ENCODE measurements at regions not wholly inside any gene's neighbourhood (a gene's known extent, or its start where the extent isn't known, plus 50 kb on each side); places are given as distances from the start of the nearest gene placed in this dataset.

- Histone ChIP-seq H3K4me3 (no peak overlapping the region), H3K9me3 (ENCODE audit: control insufficient read depth in 4 of 4, insufficient read depth in 3 of 4, low read length in 3 of 4) (no peaks in the 10 kb centered on the region), H3K36me3 (ENCODE audit: control insufficient read depth in 4 of 4, insufficient read depth in 4 of 4, low read length in 4 of 4) (no peaks in the 10 kb centered on the region), H3K27me3 (ENCODE audit: control insufficient read depth in 3 of 3, insufficient read depth in 3 of 3, low read length in 2 of 3) (no peaks in the 10 kb centered on the region), H3K9ac (ENCODE audit: insufficient read depth in 1 of 2, low read length in 2 of 2) (no peak overlapping the region), H3K27ac (ENCODE audit: low read depth in 1 of 2, low read length in 1 of 2) (no peak overlapping the region), H3K4me1 (ENCODE audit: control insufficient read depth in 5 of 5, insufficient read depth in 5 of 5, low read length in 5 of 5) (peaks cover 0 to 4% (median 0%) of the 10 kb centered on the region in 5 donors)
- no peak for TF ChIP-seq CTCF (IDR thresholded peaks at IDR 0.05; ENCODE audit: control extremely low read depth, extremely low read depth)
- DNase-seq: no peak
- 82% methylated on average over 2 of the region's 2 CpGs for WGBS, 2 donors
- ATAC-seq (ENCODE audit: insufficient read depth, low FRiP score): no peak
These were observed 459.1 kb downstream of the EBF1 start for GRCh38 chr5:158640593-158640980.

- peak in 1 of 3 donors; percentile 13 for DNase-seq
- H3K4me1 ChIP-seq (ENCODE audit: control insufficient read depth in 5 of 5, insufficient read depth in 5 of 5, low read length in 5 of 5): peaks cover 0 to 4% (median 0%) of the 10 kb centered on the region in 5 donors
- H3K9ac ChIP-seq (ENCODE audit: insufficient read depth in 1 of 2, low read length in 2 of 2): no peak overlapping the region
- 78 to 84% methylated on average over 5 of the region's 5 CpGs for WGBS, 2 donors
- H3K36me3 ChIP-seq (ENCODE audit: control insufficient read depth in 4 of 4, insufficient read depth in 4 of 4, low read length in 4 of 4): no peaks in the 10 kb centered on the region
- no peak for TF ChIP-seq CTCF (IDR thresholded peaks at IDR 0.05; ENCODE audit: control extremely low read depth, extremely low read depth)
- no peak for ATAC-seq (ENCODE audit: insufficient read depth, low FRiP score)
- no peak overlapping the region for H3K4me3 ChIP-seq
- H3K27ac ChIP-seq (ENCODE audit: low read depth in 1 of 2, low read length in 1 of 2): no peak overlapping the region
- no peaks in the 10 kb centered on the region for H3K9me3 ChIP-seq (ENCODE audit: control insufficient read depth in 4 of 4, insufficient read depth in 3 of 4, low read length in 3 of 4)
- no peaks in the 10 kb centered on the region for H3K27me3 ChIP-seq (ENCODE audit: control insufficient read depth in 3 of 3, insufficient read depth in 3 of 3, low read length in 2 of 3)
These were observed 459.7 kb downstream of the EBF1 start for GRCh38 chr5:158639881-158640592.

DNA sequence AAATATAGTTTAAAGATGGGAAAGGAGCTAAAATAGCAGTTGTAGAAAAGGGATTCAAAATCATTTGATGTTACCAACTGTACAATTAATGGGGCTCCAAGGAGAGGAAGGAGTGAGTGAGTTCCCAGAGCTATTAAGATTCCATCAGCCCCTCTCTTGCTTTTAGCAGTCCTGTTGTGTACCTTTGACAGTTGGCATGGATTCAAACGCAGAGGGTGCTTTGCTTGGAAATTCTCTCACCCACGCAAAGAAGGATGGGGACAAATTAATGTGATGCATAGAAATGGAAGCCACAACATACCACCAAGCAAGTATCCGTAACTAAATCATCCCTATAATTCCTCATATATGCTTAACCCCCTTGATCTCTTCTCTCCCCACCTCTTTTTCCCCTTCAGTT is 461.3 kb downstream of the EBF1 start:
- Histone ChIP-seq H3K27me3 (ENCODE audit: control insufficient read depth in 3 of 3, insufficient read depth in 3 of 3, low read length in 2 of 3) (no peaks in the 10 kb centered on the region), H3K36me3 (ENCODE audit: control insufficient read depth in 4 of 4, insufficient read depth in 4 of 4, low read length in 4 of 4) (no peaks in the 10 kb centered on the region), H3K9me3 (ENCODE audit: control insufficient read depth in 4 of 4, insufficient read depth in 3 of 4, low read length in 3 of 4) (no peaks in the 10 kb centered on the region), H3K4me3 (no peak overlapping the region), H3K4me1 (ENCODE audit: control insufficient read depth in 5 of 5, insufficient read depth in 5 of 5, low read length in 5 of 5) (no peaks in the 10 kb centered on the region), H3K9ac (ENCODE audit: insufficient read depth in 1 of 2, low read length in 2 of 2) (no peak overlapping the region), H3K27ac (ENCODE audit: low read depth in 1 of 2, low read length in 1 of 2) (no peak overlapping the region)
- ATAC-seq (ENCODE audit: insufficient read depth, low FRiP score): no peak
- 84 to 89% methylated on average over 3 of the region's 3 CpGs for WGBS, 2 donors
- TF ChIP-seq CTCF (IDR thresholded peaks at IDR 0.05; ENCODE audit: control extremely low read depth, extremely low read depth): no peak
- peak in 1 of 3 donors; percentile 14 for DNase-seq

- no peak for DNase-seq
- Histone ChIP-seq H3K4me1 (ENCODE audit: control insufficient read depth in 5 of 5, insufficient read depth in 5 of 5, low read length in 5 of 5) (no peaks in the 10 kb centered on the region), H3K9me3 (ENCODE audit: control insufficient read depth in 4 of 4, insufficient read depth in 3 of 4, low read length in 3 of 4) (no peaks in the 10 kb centered on the region), H3K27me3 (ENCODE audit: control insufficient read depth in 3 of 3, insufficient read depth in 3 of 3, low read length in 2 of 3) (no peaks in the 10 kb centered on the region), H3K4me3 (no peak overlapping the region), H3K27ac (ENCODE audit: low read depth in 1 of 2, low read length in 1 of 2) (no peak overlapping the region), H3K9ac (ENCODE audit: insufficient read depth in 1 of 2, low read length in 2 of 2) (no peak overlapping the region), H3K36me3 (ENCODE audit: control insufficient read depth in 4 of 4, insufficient read depth in 4 of 4, low read length in 4 of 4) (no peaks in the 10 kb centered on the region)
- 28 to 35% methylated on average over 1 of the region's 1 CpG for WGBS, 2 donors
- ATAC-seq (ENCODE audit: insufficient read depth, low FRiP score): no peak
- TF ChIP-seq CTCF (IDR thresholded peaks at IDR 0.05; ENCODE audit: control extremely low read depth, extremely low read depth): no peak
These were observed 462.7 kb downstream of the EBF1 start for GRCh38 chr5:158637039-158637438.

All from lung (tissue), 11 donors.